ENCODE measurements at regions not wholly inside any gene's neighbourhood (a gene's known extent, or its start where the extent isn't known, plus 50 kb on each side); places are given as distances from the start of the nearest gene placed in this dataset.

GRCh38 chr12:115405471-115405860 lies 721.5 kb upstream of the TBX3 start:
- no peaks in the 10 kb centered on the region for H3K4me1 Mint-ChIP-seq (ENCODE audit: low read depth)
- no peaks in the 10 kb centered on the region for H3K36me3 Mint-ChIP-seq (ENCODE audit: insufficient read depth in 2 of 2)
- peaks cover 2 to 6% of the 10 kb centered on the region in 2 donors for H3K9me3 Mint-ChIP-seq
- no peaks in the 10 kb centered on the region for H3K27me3 Mint-ChIP-seq (ENCODE audit: low read depth)
- no peak for DNase-seq
- no peak for ATAC-seq (replicated peaks in 1 of 2)
- no peak overlapping the region for H3K27ac Mint-ChIP-seq
- H3K4me3 Mint-ChIP-seq: no peak overlapping the region

GRCh38 chr12:115404761-115405470 lies 720.9 kb upstream of the TBX3 start:
- peaks cover 2 to 6% of the 10 kb centered on the region in 2 donors for H3K9me3 Mint-ChIP-seq
- DNase-seq (no peak), ATAC-seq (replicated peaks in 1 of 2) (no peak)
- H3K27ac Mint-ChIP-seq: no peak overlapping the region
- H3K4me3 Mint-ChIP-seq: no peak overlapping the region
- H3K27me3 Mint-ChIP-seq (ENCODE audit: low read depth): no peaks in the 10 kb centered on the region
- H3K36me3 Mint-ChIP-seq (ENCODE audit: insufficient read depth in 2 of 2): no peaks in the 10 kb centered on the region
- no peaks in the 10 kb centered on the region for H3K4me1 Mint-ChIP-seq (ENCODE audit: low read depth)

- H3K27me3 Mint-ChIP-seq (ENCODE audit: low read depth): no peaks in the 10 kb centered on the region
- no peaks in the 10 kb centered on the region for H3K4me1 Mint-ChIP-seq (ENCODE audit: low read depth)
Measured at GRCh38 chr12:115403689-115404088, 719.7 kb upstream of the TBX3 start.

GRCh38 chr12:115403253-115403652 lies 719.3 kb upstream of the TBX3 start:
- DNase-seq (no peak), ATAC-seq (replicated peaks in 1 of 2) (no peak)
- no peak overlapping the region for H3K27ac Mint-ChIP-seq
- no peaks in the 10 kb centered on the region for H3K4me1 Mint-ChIP-seq (ENCODE audit: low read depth)
- no peak overlapping the region for H3K4me3 Mint-ChIP-seq
- no peaks in the 10 kb centered on the region for H3K27me3 Mint-ChIP-seq (ENCODE audit: low read depth)
- H3K9me3 Mint-ChIP-seq: peaks cover 2 to 7% of the 10 kb centered on the region in 2 donors
- no peaks in the 10 kb centered on the region for H3K36me3 Mint-ChIP-seq (ENCODE audit: insufficient read depth in 2 of 2)

More at GRCh38 chr12:115403689-115404088, 719.7 kb upstream of the TBX3 start:
- no peak overlapping the region for H3K4me3 Mint-ChIP-seq
- no peak overlapping the region for H3K27ac Mint-ChIP-seq
- ATAC-seq (replicated peaks in 1 of 2): no peak
- no peaks in the 10 kb centered on the region for H3K36me3 Mint-ChIP-seq (ENCODE audit: insufficient read depth in 2 of 2)
- no peak for DNase-seq
- peaks cover 2 to 6% of the 10 kb centered on the region in 2 donors for H3K9me3 Mint-ChIP-seq

- peaks cover 0 to under 1% of the 10 kb centered on the region in 2 donors for H3K36me3 Mint-ChIP-seq (ENCODE audit: insufficient read depth in 2 of 2)
- DNase-seq: no peak
Measured at GRCh38 chr12:115402443-115403180, 718.6 kb upstream of the TBX3 start.

GRCh38 chr12:115401761-115402160 lies 717.8 kb upstream of the TBX3 start:
- ATAC-seq (replicated peaks in 1 of 2) (no peak), DNase-seq (no peak)
- H3K4me1 Mint-ChIP-seq (ENCODE audit: low read depth): no peaks in the 10 kb centered on the region
- no peak overlapping the region for H3K4me3 Mint-ChIP-seq
- no peak overlapping the region for H3K27ac Mint-ChIP-seq
- H3K27me3 Mint-ChIP-seq (ENCODE audit: low read depth): no peaks in the 10 kb centered on the region
- peaks cover 0 to 4% of the 10 kb centered on the region in 2 donors for H3K36me3 Mint-ChIP-seq (ENCODE audit: insufficient read depth in 2 of 2)
- peaks cover 4 to 10% of the 10 kb centered on the region in 2 donors for H3K9me3 Mint-ChIP-seq

More at GRCh38 chr12:115402443-115403180, 718.6 kb upstream of the TBX3 start:
- Mint-ChIP-seq H3K4me3 (no peak overlapping the region), H3K9me3 (peaks cover 2 to 8% of the 10 kb centered on the region in 2 donors), H3K27ac (no peak overlapping the region), H3K27me3 (ENCODE audit: low read depth) (no peaks in the 10 kb centered on the region), H3K4me1 (ENCODE audit: low read depth) (no peaks in the 10 kb centered on the region)
- no peak for ATAC-seq (replicated peaks in 1 of 2)

GRCh38 chr12:115400011-115400410 lies 716.0 kb upstream of the TBX3 start:
- no peak for ATAC-seq (replicated peaks in 1 of 2)
- no peaks in the 10 kb centered on the region for H3K27me3 Mint-ChIP-seq (ENCODE audit: low read depth)
- H3K4me1 Mint-ChIP-seq (ENCODE audit: low read depth): no peaks in the 10 kb centered on the region
- H3K9me3 Mint-ChIP-seq: peaks cover 7 to 10% of the 10 kb centered on the region in 2 donors
- no peak for DNase-seq
- no peak overlapping the region for H3K4me3 Mint-ChIP-seq
- peaks cover 0 to 4% of the 10 kb centered on the region in 2 donors for H3K36me3 Mint-ChIP-seq (ENCODE audit: insufficient read depth in 2 of 2)
- no peak overlapping the region for H3K27ac Mint-ChIP-seq

- Mint-ChIP-seq H3K27me3 (ENCODE audit: low read depth) (no peaks in the 10 kb centered on the region), H3K36me3 (ENCODE audit: insufficient read depth in 2 of 2) (peaks cover 0 to 4% of the 10 kb centered on the region in 2 donors), H3K27ac (no peak overlapping the region), H3K9me3 (peaks cover 9 to 10% of the 10 kb centered on the region in 2 donors), H3K4me3 (no peak overlapping the region), H3K4me1 (ENCODE audit: low read depth) (no peaks in the 10 kb centered on the region)
- DNase-seq: no peak
- no peak for ATAC-seq (replicated peaks in 1 of 2)
Measured at GRCh38 chr12:115398311-115398781, 714.4 kb upstream of the TBX3 start.

- Mint-ChIP-seq H3K27ac (no peak overlapping the region), H3K27me3 (ENCODE audit: low read depth) (no peaks in the 10 kb centered on the region), H3K4me3 (no peak overlapping the region), H3K4me1 (ENCODE audit: low read depth) (no peaks in the 10 kb centered on the region), H3K9me3 (peaks cover 4 to 7% of the 10 kb centered on the region in 2 donors), H3K36me3 (ENCODE audit: insufficient read depth in 2 of 2) (peaks cover 0 to 4% of the 10 kb centered on the region in 2 donors)
- DNase-seq (no peak), ATAC-seq (replicated peaks in 1 of 2) (no peak)
Measured at GRCh38 chr12:115396567-115396966, 712.6 kb upstream of the TBX3 start.

GRCh38 chr12:115394496-115395220 lies 710.7 kb upstream of the TBX3 start:
- H3K27me3 Mint-ChIP-seq (ENCODE audit: low read depth): no peaks in the 10 kb centered on the region
- no peak overlapping the region for H3K4me3 Mint-ChIP-seq
- peaks cover 11% of the 10 kb centered on the region in 2 donors for H3K9me3 Mint-ChIP-seq
- DNase-seq: no peak
- H3K27ac Mint-ChIP-seq: no peak overlapping the region
- H3K4me1 Mint-ChIP-seq (ENCODE audit: low read depth): no peaks in the 10 kb centered on the region
- H3K36me3 Mint-ChIP-seq (ENCODE audit: insufficient read depth in 2 of 2): peaks cover 1 to 4% of the 10 kb centered on the region in 2 donors
- ATAC-seq (replicated peaks in 1 of 2): no peak

- peaks cover 4 to 9% of the 10 kb centered on the region in 2 donors for H3K9me3 Mint-ChIP-seq
Measured at GRCh38 chr12:115388139-115388538, 704.2 kb upstream of the TBX3 start.

GRCh38 chr12:115387467-115387901 lies 703.5 kb upstream of the TBX3 start:
- no peak for DNase-seq

More at GRCh38 chr12:115388139-115388538, 704.2 kb upstream of the TBX3 start:
- Mint-ChIP-seq H3K36me3 (ENCODE audit: insufficient read depth in 2 of 2) (peaks cover 0 to 1% of the 10 kb centered on the region in 2 donors), H3K27me3 (ENCODE audit: low read depth) (no peaks in the 10 kb centered on the region), H3K27ac (no peak overlapping the region), H3K4me1 (ENCODE audit: low read depth) (no peaks in the 10 kb centered on the region), H3K4me3 (no peak overlapping the region)
- DNase-seq (no peak), ATAC-seq (replicated peaks in 1 of 2) (no peak)

GRCh38 chr12:115386946-115387345 lies 703.0 kb upstream of the TBX3 start:
- DNase-seq (no peak), ATAC-seq (replicated peaks in 1 of 2) (no peak)
- Mint-ChIP-seq H3K4me3 (no peak overlapping the region), H3K36me3 (ENCODE audit: insufficient read depth in 2 of 2) (peaks cover 0 to 1% of the 10 kb centered on the region in 2 donors), H3K4me1 (ENCODE audit: low read depth) (no peaks in the 10 kb centered on the region), H3K27me3 (ENCODE audit: low read depth) (no peaks in the 10 kb centered on the region), H3K9me3 (peaks cover 4 to 9% of the 10 kb centered on the region in 2 donors), H3K27ac (no peak overlapping the region)

More at GRCh38 chr12:115387467-115387901, 703.5 kb upstream of the TBX3 start:
- H3K27ac Mint-ChIP-seq: no peak overlapping the region
- H3K4me1 Mint-ChIP-seq (ENCODE audit: low read depth): no peaks in the 10 kb centered on the region
- peaks cover 4 to 9% of the 10 kb centered on the region in 2 donors for H3K9me3 Mint-ChIP-seq
- no peak overlapping the region for H3K4me3 Mint-ChIP-seq
- H3K27me3 Mint-ChIP-seq (ENCODE audit: low read depth): no peaks in the 10 kb centered on the region
- H3K36me3 Mint-ChIP-seq (ENCODE audit: insufficient read depth in 2 of 2): peaks cover 0 to 1% of the 10 kb centered on the region in 2 donors
- no peak for ATAC-seq (replicated peaks in 1 of 2)
